UCSD-AML1 (cell line): ENCODE measurements at regions not wholly inside any gene's neighbourhood (a gene's known extent, or its start where the extent isn't known, plus 50 kb on each side); places are given as distances from the start of the nearest gene placed in this dataset.
A peak's percentile ranks its signal among the peaks of the same experiment; 100 is the strongest.

Experiments used
- DNase-seq: peaks from one replicate; lab custom pipeline; 2025; ENCODE audit not compliant: unreplicated experiment; lab: John Stamatoyannopoulos, UW

GRCh38 chr13:85666356-85666755 lies 132.9 kb downstream of the SLITRK6 start:
- DNase-seq = no peak

GRCh38 chr13:85665286-85665685 lies 133.9 kb downstream of the SLITRK6 start:
- DNase-seq = no peak

- no peak for DNase-seq
Measured at GRCh38 chr13:85663856-85664255, 135.4 kb downstream of the SLITRK6 start.

- DNase-seq = no peak
Measured at GRCh38 chr13:85662186-85662585, 137.0 kb downstream of the SLITRK6 start.

GRCh38 chr13:85661675-85662074 lies 137.5 kb downstream of the SLITRK6 start:
- DNase-seq = no peak

- DNase-seq = no peak
Measured at GRCh38 chr13:85659493-85659892, 139.7 kb downstream of the SLITRK6 start.

GRCh38 chr13:85657942-85658341 lies 141.3 kb downstream of the SLITRK6 start:
- DNase-seq = no peak

- DNase-seq = no peak
Measured at GRCh38 chr13:85655040-85655439, 144.2 kb downstream of the SLITRK6 start.

GRCh38 chr13:85654227-85654626 lies 145.0 kb downstream of the SLITRK6 start:
- no peak for DNase-seq

GRCh38 chr13:85653681-85654080 lies 145.5 kb downstream of the SLITRK6 start:
- no peak for DNase-seq

GRCh38 chr13:85652491-85652890 lies 146.7 kb downstream of the SLITRK6 start:
- no peak for DNase-seq

- DNase-seq = no peak
Measured at GRCh38 chr13:85651440-85651839, 147.8 kb downstream of the SLITRK6 start.

- no peak for DNase-seq
Measured at GRCh38 chr13:85650613-85651012, 148.6 kb downstream of the SLITRK6 start.

- DNase-seq = no peak
Measured at GRCh38 chr13:85640727-85641126, 158.5 kb downstream of the SLITRK6 start.

- no peak for DNase-seq
Measured at GRCh38 chr13:85638815-85639393, 160.3 kb downstream of the SLITRK6 start.

- DNase-seq = peak; percentile 3
Measured at GRCh38 chr13:85638265-85638664, 161.0 kb downstream of the SLITRK6 start.

GRCh38 chr13:85632526-85633195 lies 166.6 kb downstream of the SLITRK6 start:
- DNase-seq = no peak

- no peak for DNase-seq
Measured at GRCh38 chr13:85631801-85632200, 167.4 kb downstream of the SLITRK6 start.

- DNase-seq = no peak
Measured at GRCh38 chr13:85626603-85627002, 172.6 kb downstream of the SLITRK6 start.

GRCh38 chr13:85619321-85619720 lies 179.9 kb downstream of the SLITRK6 start:
- no peak for DNase-seq

- no peak for DNase-seq
Measured at GRCh38 chr13:85618521-85618920, 180.7 kb downstream of the SLITRK6 start.

- no peak for DNase-seq
Measured at GRCh38 chr13:85616275-85616674, 182.9 kb downstream of the SLITRK6 start.

- DNase-seq = no peak
Measured at GRCh38 chr13:85615031-85615430, 184.2 kb downstream of the SLITRK6 start.
